NCI-H446 treated with DMSO at 0.1 percent for 48 hours (cell line): ENCODE measurements at regions not wholly inside any gene's neighbourhood (a gene's known extent, or its start where the extent isn't known, plus 50 kb on each side); places are given as distances from the start of the nearest gene placed in this dataset.

Experiments
- DNase-seq: peaks from one replicate; lab custom pipeline; 2025; lab: John Stamatoyannopoulos, UW

GRCh38 chr1:198040880-198041279, 115.9 kb upstream of the NEK7 start:
- no peak for DNase-seq

DNA sequence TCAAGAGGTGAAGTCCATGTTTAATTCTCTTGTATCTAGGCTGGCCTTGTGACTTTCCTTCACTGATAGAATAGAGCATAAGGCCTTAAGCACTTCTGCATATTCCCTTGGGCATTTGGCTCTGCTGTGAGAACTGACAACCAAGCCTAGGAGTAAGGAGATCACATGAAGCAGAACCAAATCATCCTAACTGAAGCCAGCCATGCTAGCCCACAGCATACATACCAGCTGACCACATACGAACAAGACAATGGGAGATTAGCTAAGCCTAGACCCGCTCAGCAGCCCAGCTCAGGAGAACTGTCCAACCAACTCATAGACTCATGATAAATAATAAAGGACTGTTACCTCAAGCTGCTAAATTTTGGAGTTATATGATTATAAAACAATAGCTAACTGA, 114.6 kb upstream of the NEK7 start:
- DNase-seq = no peak

- DNase-seq = no peak
Observed at GRCh38 chr1:198047913-198048312, 108.9 kb upstream of the NEK7 start.

DNA sequence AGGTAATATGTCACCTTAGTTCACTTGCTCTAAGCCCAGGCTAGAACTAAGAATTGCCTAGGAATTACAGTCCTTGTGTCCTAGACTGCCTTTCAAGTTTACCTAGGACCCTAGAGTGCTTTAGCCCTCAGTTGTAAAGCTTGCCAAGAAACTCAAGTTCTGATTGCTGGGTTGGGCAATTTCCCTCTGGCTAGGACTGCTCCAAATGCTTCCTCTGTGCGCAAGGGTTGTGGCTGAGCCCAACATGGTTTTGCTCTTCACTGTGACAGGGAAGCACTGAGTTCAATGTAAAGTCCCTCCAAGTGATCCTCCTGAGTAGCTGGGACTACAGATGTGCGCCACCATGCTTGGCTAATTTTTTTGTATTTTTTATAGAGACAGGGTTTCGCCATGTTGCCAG, 102.3 kb upstream of the NEK7 start:
- no peak for DNase-seq

DNA sequence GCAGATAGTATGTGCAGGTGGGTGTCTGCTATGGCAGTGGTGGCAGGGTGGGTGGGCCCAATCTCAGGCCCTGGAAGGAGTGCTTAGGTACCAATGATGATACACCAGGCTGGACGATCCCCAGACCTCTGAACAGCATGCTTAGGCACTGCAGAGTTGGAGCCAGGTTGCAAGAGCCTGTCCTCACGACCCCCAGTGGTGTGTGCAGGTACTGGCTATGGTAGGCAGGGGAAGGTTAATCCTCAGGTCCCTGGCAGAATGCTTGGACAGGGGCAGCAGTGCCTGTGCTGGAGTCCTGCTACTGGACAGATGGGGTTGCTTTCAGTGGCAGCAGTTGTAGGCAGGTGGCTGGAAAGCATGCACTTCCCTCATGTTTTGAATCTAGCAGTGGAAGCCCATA, 100.5 kb upstream of the NEK7 start:
- no peak for DNase-seq

DNA sequence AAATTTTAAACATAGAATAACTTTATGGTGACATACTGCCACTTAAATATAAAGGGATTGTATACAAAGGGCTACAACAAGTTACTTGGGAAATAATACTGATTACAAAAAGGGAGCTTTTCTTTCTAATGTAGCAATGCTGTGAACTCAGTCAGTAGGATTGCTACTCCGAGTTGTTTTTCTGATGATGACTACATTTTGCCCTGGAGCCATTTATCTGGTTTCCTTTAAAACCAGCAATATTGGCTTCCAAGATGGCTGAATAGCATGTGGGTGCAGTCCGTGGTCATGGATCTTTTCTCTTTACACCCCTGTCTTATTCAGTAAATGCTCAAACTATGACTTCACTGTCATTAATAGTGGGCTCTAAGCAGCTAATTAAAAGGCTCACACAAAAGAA, 92.6 kb upstream of the NEK7 start:
- DNase-seq = no peak

- DNase-seq = no peak
Observed at GRCh38 chr1:198068285-198068684, 88.5 kb upstream of the NEK7 start.

DNA sequence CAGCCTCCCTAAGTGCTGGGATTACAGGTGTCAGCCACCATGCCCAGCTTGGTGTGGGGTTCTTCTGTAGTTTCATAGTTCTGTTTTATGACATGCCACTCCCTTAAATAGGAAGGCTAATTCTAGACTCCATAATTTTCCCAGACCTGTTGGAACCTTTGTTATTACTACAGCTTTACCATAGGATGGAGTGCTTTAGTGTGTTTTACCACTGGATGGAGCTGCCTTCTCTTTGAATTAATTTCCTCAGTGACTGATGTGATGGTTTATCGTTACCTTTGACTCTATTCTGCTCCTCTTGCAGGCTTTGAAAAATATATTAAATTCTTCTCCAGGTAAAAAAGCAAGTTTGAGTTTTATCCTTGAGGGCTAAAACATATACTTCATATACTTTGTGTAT, 84.6 kb upstream of the NEK7 start:
- DNase-seq = no peak

GRCh38 chr1:198075296-198075695, 81.5 kb upstream of the NEK7 start:
- DNase-seq = no peak

DNA sequence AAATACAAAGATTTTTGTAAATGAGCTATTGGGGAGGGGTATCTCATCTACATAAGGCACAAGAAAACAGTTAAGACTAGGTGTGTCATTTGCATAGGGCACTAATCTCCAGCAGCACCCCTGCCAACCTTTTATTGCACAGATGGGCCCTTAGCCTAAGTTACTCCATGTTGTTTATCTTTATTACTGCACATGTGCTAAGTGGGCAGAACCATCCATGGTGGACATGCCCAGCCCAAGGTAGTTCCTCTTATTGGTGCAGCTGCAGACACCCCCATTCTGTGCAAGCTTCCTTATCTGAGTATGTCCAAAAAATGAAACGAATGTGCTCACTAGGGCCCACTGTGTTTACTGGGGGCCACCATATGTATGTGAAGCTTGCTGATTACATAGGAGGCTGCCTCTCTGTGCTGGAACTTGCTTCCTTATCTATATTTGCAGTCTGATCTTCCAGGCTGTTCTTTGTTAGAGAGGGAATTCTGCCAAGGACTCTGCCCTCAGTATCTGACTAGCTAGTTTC, 77.3 kb upstream of the NEK7 start:
- DNase-seq = no peak

- DNase-seq = peak; percentile 30
Observed at GRCh38 chr1:198082576-198082975, 74.2 kb upstream of the NEK7 start.

DNA sequence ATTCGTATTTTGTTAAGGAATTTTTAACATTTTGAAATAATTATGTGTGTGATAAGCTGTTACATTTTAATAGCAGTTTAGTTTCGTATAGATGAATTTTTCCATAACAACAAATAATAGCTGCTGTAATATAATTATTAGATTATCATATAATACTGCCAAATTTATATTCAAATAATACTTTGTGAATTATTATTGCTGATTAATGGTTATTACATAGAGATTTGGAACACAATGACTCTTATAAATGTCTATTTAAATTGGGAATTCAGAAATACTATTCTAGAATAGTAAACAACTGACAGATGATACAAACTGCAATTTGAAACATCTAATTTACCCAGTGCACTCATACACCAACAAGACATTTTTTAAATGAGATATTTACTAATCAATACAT, 73.2 kb upstream of the NEK7 start:
- no peak for DNase-seq

- DNase-seq = no peak
Observed at GRCh38 chr1:198084241-198084908, 72.4 kb upstream of the NEK7 start.

GRCh38 chr1:198086051-198086745, 70.6 kb upstream of the NEK7 start:
- no peak for DNase-seq

- DNase-seq = no peak
Observed at GRCh38 chr1:198087831-198088230, 69.0 kb upstream of the NEK7 start.

GRCh38 chr1:198088360-198089071, 68.3 kb upstream of the NEK7 start:
- peak; percentile 19 for DNase-seq

DNA sequence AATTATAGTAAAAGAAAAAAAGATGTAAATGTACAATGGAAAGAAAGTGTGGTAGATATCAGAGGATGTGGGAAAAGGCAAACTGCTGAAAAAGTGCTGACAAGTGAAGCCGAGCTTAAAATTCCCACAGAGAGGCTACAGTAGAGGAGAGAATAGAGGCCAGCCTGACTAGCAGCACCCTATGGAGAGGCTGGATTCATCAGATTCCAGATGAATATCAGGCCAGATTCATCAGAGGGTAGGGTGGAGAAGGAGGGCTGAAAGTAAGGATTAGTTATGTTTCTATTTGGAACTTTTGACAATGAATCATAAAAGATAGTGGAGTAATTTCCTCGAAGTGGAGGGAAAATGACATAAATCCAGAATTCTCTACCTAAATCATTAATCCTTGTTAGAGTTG, 60.4 kb upstream of the NEK7 start:
- no peak for DNase-seq

- DNase-seq = no peak
Observed at GRCh38 chr1:198099755-198100154, 57.0 kb upstream of the NEK7 start.

DNA sequence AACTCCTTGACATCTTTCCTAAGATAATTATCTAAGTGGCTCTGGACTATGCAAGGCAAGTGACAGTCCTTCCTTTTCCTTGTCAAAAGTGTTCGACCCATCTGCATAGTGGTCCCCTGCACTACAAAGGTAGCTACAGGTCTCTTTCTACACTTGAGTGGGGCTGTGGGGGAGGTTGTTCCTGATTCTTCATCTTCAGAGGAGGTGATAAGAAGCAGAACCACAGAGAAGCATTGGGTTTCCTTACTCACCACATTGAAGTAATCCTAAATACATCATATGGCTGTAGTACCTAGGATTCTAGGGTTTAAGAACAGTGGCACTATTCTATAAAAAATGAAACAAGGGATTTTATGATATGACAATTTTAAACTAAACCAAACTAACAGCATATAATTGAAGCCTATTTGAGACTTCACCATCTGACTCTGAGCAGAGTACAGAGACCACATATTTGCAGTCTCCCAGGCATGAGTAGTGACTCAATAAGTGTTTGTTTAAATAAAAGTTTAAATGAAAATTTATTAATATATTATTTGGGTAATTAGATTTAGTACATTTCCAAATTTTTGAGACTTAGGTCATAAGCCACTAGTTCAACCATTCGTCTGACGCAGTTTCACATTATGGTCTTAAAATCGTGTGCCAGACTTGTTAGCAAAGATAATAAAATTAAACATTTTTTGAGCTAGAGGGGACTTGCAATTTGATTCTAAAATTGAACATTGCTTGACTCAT, 54.9 kb upstream of the NEK7 start:
- no peak for DNase-seq

- DNase-seq = no peak
Observed at GRCh38 chr1:198102454-198102827, 54.4 kb upstream of the NEK7 start.

DNA sequence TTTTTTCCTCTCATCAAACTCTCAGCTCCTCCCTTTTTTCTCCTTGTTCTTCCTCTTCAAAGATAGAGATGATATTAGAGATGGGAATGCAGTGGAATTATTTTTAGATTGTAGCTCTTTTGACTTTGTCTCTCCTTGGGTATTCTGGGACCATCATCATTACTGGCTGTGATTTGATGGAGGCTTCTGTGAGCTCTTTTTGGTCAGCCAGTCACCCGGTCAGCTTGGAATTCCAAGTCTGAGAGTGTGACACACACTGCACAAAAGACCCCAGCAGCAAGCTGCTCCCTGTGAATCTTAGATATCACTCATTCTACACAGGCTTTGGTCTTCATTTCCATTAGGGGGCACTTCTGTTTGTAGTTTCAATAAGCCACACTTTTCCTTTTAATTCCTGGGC, 51.6 kb upstream of the NEK7 start:
- DNase-seq = no peak

- DNase-seq = no peak
Observed at GRCh38 chr1:198106011-198106410, 50.8 kb upstream of the NEK7 start.
